H9 (cell line): ENCODE measurements at regions not wholly inside any gene's neighbourhood (a gene's known extent, or its start where the extent isn't known, plus 50 kb on each side); places are given as distances from the start of the nearest gene placed in this dataset.

Experiments used
- DNase-seq: peaks from one replicate; pipeline ENCODE4 v3.0.0-alpha.2; 2017
- H2AFZ ChIP-seq: one replicate; pipeline ENCODE4 v1.6.1; 2013; ENCODE audit warnings: mild to moderate bottlenecking, low read length, control low read depth, moderate library complexity
- H2AK5ac ChIP-seq: 2 replicates; pipeline ENCODE4 v1.6.1; 2013; ENCODE audit warnings: low read length, control low read depth, mixed read lengths; ENCODE audit not compliant: insufficient read length
- H2BK120ac ChIP-seq: one replicate; pipeline ENCODE4 v1.6.1; 2013; ENCODE audit warnings: low read depth, mild to moderate bottlenecking, low read length, control low read depth, inconsistent platforms; ENCODE audit not compliant: poor library complexity, severe bottlenecking
- H2BK12ac ChIP-seq: 2 replicates; pipeline ENCODE4 v1.6.1; 2013; ENCODE audit warnings: low read length, control low read depth, mixed read lengths, low read depth; ENCODE audit not compliant: insufficient read length
- H2BK15ac ChIP-seq: 2 replicates; pipeline ENCODE4 v1.6.1; 2013; ENCODE audit warnings: low read depth, low read length, control low read depth
- H2BK20ac ChIP-seq: one replicate; pipeline ENCODE4 v1.6.1; 2013; ENCODE audit warnings: low read depth, mild to moderate bottlenecking, low read length, control low read depth, inconsistent platforms; ENCODE audit not compliant: poor library complexity, severe bottlenecking
- H2BK5ac ChIP-seq: 2 replicates; pipeline ENCODE4 v1.6.1; 2013; ENCODE audit warnings: low read length, control low read depth, mixed read lengths; ENCODE audit not compliant: insufficient read length
- H3K14ac ChIP-seq: 2 replicates; pipeline ENCODE4 v1.6.1; 2013; ENCODE audit warnings: low read length, control low read depth; ENCODE audit not compliant: insufficient read depth
- H3K18ac ChIP-seq: 2 replicates; pipeline ENCODE4 v1.6.1; 2013; ENCODE audit warnings: low read depth, mild to moderate bottlenecking, mixed read lengths, low read length, control low read depth; ENCODE audit not compliant: insufficient read length
- H3K23ac ChIP-seq: 2 replicates; pipeline ENCODE4 v1.6.1; 2013; ENCODE audit warnings: low read length, control low read depth, mixed read lengths, low read depth; ENCODE audit not compliant: insufficient read length
- H3K23me2 ChIP-seq: 2 replicates; pipeline ENCODE4 v1.6.1; 2013; ENCODE audit warnings: low read depth, mild to moderate bottlenecking, mixed read lengths, low read length, control low read depth; ENCODE audit not compliant: insufficient read length, poor library complexity, severe bottlenecking
- H3K27ac ChIP-seq: 2 replicates; pipeline ENCODE4 v1.5.1; 2013; ENCODE audit warnings: low read length, control low read depth, mixed read lengths, low read depth; ENCODE audit not compliant: insufficient read length
- H3K27me3 ChIP-seq: 2 replicates; pipeline ENCODE4 v1.6.1; 2013; ENCODE audit warnings: low read length, control low read depth, inconsistent platforms; ENCODE audit not compliant: insufficient read depth
- H3K4ac ChIP-seq: 2 replicates; pipeline ENCODE4 v1.6.1; 2013; ENCODE audit warnings: low read depth, mild to moderate bottlenecking, control low read depth, inconsistent platforms, low read length, moderate library complexity
- H3K4me1 ChIP-seq: 2 replicates; pipeline ENCODE4 v1.6.1; 2013; ENCODE audit warnings: low read length, control low read depth, inconsistent platforms; ENCODE audit not compliant: insufficient read depth
- H3K4me2 ChIP-seq: 2 replicates; pipeline ENCODE4 v1.6.1; 2013; ENCODE audit warnings: low read length, control low read depth, mixed read lengths; ENCODE audit not compliant: insufficient read length, insufficient read depth
- H3K56ac ChIP-seq: 2 replicates; pipeline ENCODE4 v1.6.1; 2013; ENCODE audit warnings: low read depth, mild to moderate bottlenecking, mixed read lengths, low read length, control low read depth; ENCODE audit not compliant: insufficient read length
- H3K79me1 ChIP-seq: 2 replicates; pipeline ENCODE4 v1.6.1; 2013; ENCODE audit warnings: low read depth, mild to moderate bottlenecking, moderate library complexity, low read length, control low read depth, inconsistent platforms; ENCODE audit not compliant: insufficient read depth, poor library complexity, severe bottlenecking
- H3K79me2 ChIP-seq: 2 replicates; pipeline ENCODE4 v1.6.1; 2013; ENCODE audit warnings: low read length, control low read depth, inconsistent platforms; ENCODE audit not compliant: insufficient read depth
- H3K9ac ChIP-seq: 2 replicates; pipeline ENCODE4 v1.6.1; 2013; ENCODE audit warnings: low read length, control low read depth, mixed read lengths; ENCODE audit not compliant: insufficient read length; ENCODE audit errors: extremely low read depth
- H3K9me3 ChIP-seq: one replicate; pipeline ENCODE4 v1.6.1; 2013; ENCODE audit warnings: low read depth, low read length, inconsistent platforms; ENCODE audit not compliant: control insufficient read depth
- H3T11ph ChIP-seq: one replicate; pipeline ENCODE4 v1.6.1; 2013; ENCODE audit warnings: mild to moderate bottlenecking, low read length, control low read depth, inconsistent platforms
- H4K20me1 ChIP-seq: one replicate; pipeline ENCODE4 v1.6.1; 2013; ENCODE audit not compliant: control insufficient read depth, insufficient read length, insufficient read depth
- H4K5ac ChIP-seq: 2 replicates; pipeline ENCODE4 v1.6.1; 2013; ENCODE audit warnings: low read depth, mild to moderate bottlenecking, mixed read lengths, low read length, control low read depth; ENCODE audit not compliant: insufficient read length
- H4K8ac ChIP-seq: replicated peaks from 2 replicates; pipeline ENCODE4 v1.6.1; 2013; ENCODE audit warnings: low read length, control low read depth, mixed read lengths, low read depth; ENCODE audit not compliant: insufficient read length
- H4K91ac ChIP-seq: 2 replicates; pipeline ENCODE4 v1.6.1; 2013; ENCODE audit warnings: low read depth, mild to moderate bottlenecking, moderate library complexity, mixed read lengths, low read length, control low read depth; ENCODE audit not compliant: insufficient read length
- H3K27ac Mint-ChIP-seq, 3 experiments: 2 replicates in 2 of 3; 3 replicates in 1 of 3; pipeline ENCODE4 v1.8.0; 2020 to 2021; ENCODE audit warnings: mixed read lengths in 3 of 3, mild to moderate bottlenecking in 1 of 3, moderate library complexity in 1 of 3
- H3K27me3 Mint-ChIP-seq: 2 replicates; pipeline ENCODE4 v1.8.0; 2021; ENCODE audit warnings: low read depth, mild to moderate bottlenecking, moderate library complexity, mixed read lengths
- H3K36me3 Mint-ChIP-seq, 3 experiments: 2 replicates in 2 of 3; 3 replicates in 1 of 3; pipeline ENCODE4 v1.8.0; 2020 to 2021; ENCODE audit warnings: low read depth in 3 of 3, mixed read lengths in 3 of 3; ENCODE audit not compliant: insufficient read depth in 1 of 3
- H3K4me1 Mint-ChIP-seq, 2 experiments: 2 replicates each; pipeline ENCODE4 v1.8.0; 2020; ENCODE audit warnings: mixed read lengths in 2 of 2
- H3K4me3 Mint-ChIP-seq, 2 experiments: 2 replicates in 1 of 2; 3 replicates in 1 of 2; pipeline ENCODE4 v1.8.0; 2020 to 2021; ENCODE audit warnings: mild to moderate bottlenecking in 2 of 2, mixed read lengths in 2 of 2, moderate library complexity in 1 of 2
- H3K9me3 Mint-ChIP-seq, 2 experiments: 2 replicates in 1 of 2; 3 replicates in 1 of 2; pipeline ENCODE4 v1.8.0; 2020; ENCODE audit warnings: mild to moderate bottlenecking in 2 of 2, mixed read lengths in 2 of 2, moderate library complexity in 1 of 2
- WGBS: extraction: QIAGEN DNeasy Blood & Tissue Kit; methylation state at CpG from one replicate; pipeline ENCODE4 v1.1.7; 2013; ENCODE audit warnings: missing lambda C conversion rate, low lambda C conversion rate, mixed read lengths; ENCODE audit not compliant: insufficient read length; ENCODE audit errors: extremely low coverage; 5-methylcytosine and 5-hydroxymethylcytosine counted together
- TF ChIP-seq, protein P1 (sequence below): fragments of 200-600 bp; sonication (generic); conservative IDR thresholded peaks from 3 replicates; pipeline ENCODE4 v1.8.0; 2021; ENCODE audit warnings: antibody characterized with exemption, mild to moderate bottlenecking

DNA sequence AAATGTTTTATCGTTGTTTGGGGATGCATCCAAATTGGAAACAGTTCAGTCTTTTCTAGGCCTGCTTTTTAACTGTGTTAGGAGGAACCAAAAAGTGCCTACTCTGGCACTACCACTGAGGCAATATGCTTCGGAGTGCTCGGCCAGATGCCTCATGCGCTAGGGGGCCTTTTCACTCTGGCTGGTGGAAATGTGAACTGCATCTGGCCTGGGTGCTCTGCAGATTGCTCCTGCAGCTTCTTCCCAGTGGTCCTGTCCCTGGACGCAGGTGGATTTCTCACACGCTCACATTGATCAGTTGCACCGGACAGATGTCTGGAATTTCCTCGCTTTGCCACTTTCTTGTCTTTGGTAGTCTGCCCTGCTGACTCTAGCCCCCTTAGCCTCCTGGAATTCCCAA is 330.2 kb upstream of the FMN2 start:
- no peaks in the 10 kb centered on the region for H3K36me3 Mint-ChIP-seq
- Histone ChIP-seq H4K5ac (no peak overlapping the region), H3K4me1 (no peaks in the 10 kb centered on the region), H3K23me2 (no peaks in the 10 kb centered on the region), H3K14ac (no peak overlapping the region; the same call in 1 of the 2 replicates), H2BK5ac (no peak overlapping the region), H2AFZ (no peak overlapping the region), H2BK15ac (no peak overlapping the region), H2BK20ac (no peak overlapping the region), H3K9me3 (no peaks in the 10 kb centered on the region), H3K23ac (no peak overlapping the region), H4K8ac (no peak overlapping the region), H4K20me1 (no peaks in the 10 kb centered on the region), H3T11ph (no peak overlapping the region), H3K18ac (no peak overlapping the region), H2BK12ac (no peak overlapping the region), H3K9ac (no peak overlapping the region), H2BK120ac (no peak overlapping the region), H3K79me1 (no peaks in the 10 kb centered on the region), H3K56ac (no peak overlapping the region), H3K4me2 (no peak overlapping the region), H3K27ac (no peak overlapping the region), H3K79me2 (no peaks in the 10 kb centered on the region), H3K27me3 (no peaks in the 10 kb centered on the region), H4K91ac (no peak overlapping the region), H2AK5ac (no peak overlapping the region), H3K4ac (no peak overlapping the region)
- H3K27me3 Mint-ChIP-seq: no peaks in the 10 kb centered on the region; the same call in 1 of the 2 replicates
- peak overlapping the region in 1 of 3 experiments; percentile 5; a peak in 1 of 7 replicates for H3K27ac Mint-ChIP-seq
- TF ChIP-seq, protein P1, sequence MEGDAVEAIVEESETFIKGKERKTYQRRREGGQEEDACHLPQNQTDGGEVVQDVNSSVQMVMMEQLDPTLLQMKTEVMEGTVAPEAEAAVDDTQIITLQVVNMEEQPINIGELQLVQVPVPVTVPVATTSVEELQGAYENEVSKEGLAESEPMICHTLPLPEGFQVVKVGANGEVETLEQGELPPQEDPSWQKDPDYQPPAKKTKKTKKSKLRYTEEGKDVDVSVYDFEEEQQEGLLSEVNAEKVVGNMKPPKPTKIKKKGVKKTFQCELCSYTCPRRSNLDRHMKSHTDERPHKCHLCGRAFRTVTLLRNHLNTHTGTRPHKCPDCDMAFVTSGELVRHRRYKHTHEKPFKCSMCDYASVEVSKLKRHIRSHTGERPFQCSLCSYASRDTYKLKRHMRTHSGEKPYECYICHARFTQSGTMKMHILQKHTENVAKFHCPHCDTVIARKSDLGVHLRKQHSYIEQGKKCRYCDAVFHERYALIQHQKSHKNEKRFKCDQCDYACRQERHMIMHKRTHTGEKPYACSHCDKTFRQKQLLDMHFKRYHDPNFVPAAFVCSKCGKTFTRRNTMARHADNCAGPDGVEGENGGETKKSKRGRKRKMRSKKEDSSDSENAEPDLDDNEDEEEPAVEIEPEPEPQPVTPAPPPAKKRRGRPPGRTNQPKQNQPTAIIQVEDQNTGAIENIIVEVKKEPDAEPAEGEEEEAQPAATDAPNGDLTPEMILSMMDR: peak; percentile 35
- H3K4me3 Mint-ChIP-seq: no peak overlapping the region
- WGBS: no CpG with 5 or more reads among the region's 8 CpGs
- H3K9me3 Mint-ChIP-seq: no peaks in the 10 kb centered on the region; a peak in 1 of 5 replicates
- no peak for DNase-seq
- H3K4me1 Mint-ChIP-seq: peaks cover 12 to 19% of the 10 kb centered on the region in 2 experiments
